ENCODE measurements at regions not wholly inside any gene's neighbourhood (a gene's known extent, or its start where the extent isn't known, plus 50 kb on each side); places are given as distances from the start of the nearest gene placed in this dataset.

GRCh38 chr11:71075871-71076420 lies 176.4 kb downstream of the SHANK2 start (continued):
- TF ChIP-seq ZNF462 (CRISPR knock-in tag; IDR thresholded peaks at IDR 0.05) (no peak), JUNB (IDR thresholded peaks at IDR 0.05; ENCODE audit: unreplicated experiment) (no peak), STAT1 (IDR thresholded peaks at IDR 0.05; ENCODE audit: unreplicated experiment) (no peak), EZH2 (IDR thresholded peaks at IDR 0.05; ENCODE audit: low read depth, unreplicated experiment) (no peak), CREB1 (CRISPR knock-in tag; IDR thresholded peaks at IDR 0.05; ENCODE audit: low read depth) (no peak), EZH2phosphoT487 (IDR thresholded peaks at IDR 0.05; ENCODE audit: unreplicated experiment) (no peak), ETS1 (IDR thresholded peaks at IDR 0.05) (no peak)

GRCh38 chr11:71075116-71075720 lies 177.2 kb downstream of the SHANK2 start:
- ATAC-seq (no peak), DNase-seq (ENCODE audit: low spot score) (no peak)
- Histone ChIP-seq H3K27me3 (ENCODE audit: insufficient read depth) (no peaks in the 10 kb centered on the region), H2AFZ (no peak overlapping the region), H3K79me2 (replicated peaks; ENCODE audit: insufficient read depth) (no peaks in the 10 kb centered on the region), H3F3A (replicated peaks; ENCODE audit: low read depth) (no peaks in the 10 kb centered on the region), H3K4me3 (no peak overlapping the region), H3K9me2 (ENCODE audit: insufficient read depth) (no peaks in the 10 kb centered on the region), H4K20me1 (replicated peaks; ENCODE audit: insufficient read depth) (peaks cover 2% of the 10 kb centered on the region; the same call in 1 of the 2 replicates), H3K4me2 (no peak overlapping the region), H3K36me3 (ENCODE audit: insufficient read depth) (no peaks in the 10 kb centered on the region), H3K27ac (ENCODE audit: low read depth) (no peak overlapping the region), H3K4me1 (ENCODE audit: insufficient read depth) (no peaks in the 10 kb centered on the region)
- Mint-ChIP-seq H3K4me1 (peaks cover 9% of the 10 kb centered on the region), H3K9me3 (peaks cover 16% of the 10 kb centered on the region), H3K27me3 (ENCODE audit: insufficient read depth, low read depth, poor library complexity) (peaks cover 2% of the 10 kb centered on the region), H3K36me3 (ENCODE audit: low read depth) (peaks cover 51% of the 10 kb centered on the region), H3K27ac (no peak overlapping the region), H3K4me3 (no peak overlapping the region)
- TF ChIP-seq CREB1 (CRISPR knock-in tag; IDR thresholded peaks at IDR 0.05; ENCODE audit: low read depth) (no peak), ZNF114 (CRISPR knock-in tag; IDR thresholded peaks at IDR 0.05) (no peak), EZH2 (IDR thresholded peaks at IDR 0.05; ENCODE audit: low read depth, unreplicated experiment) (no peak), EZH2phosphoT487 (IDR thresholded peaks at IDR 0.05; ENCODE audit: unreplicated experiment) (no peak), CTCF (conservative IDR thresholded peaks at IDR 0.05; ENCODE audit: low read depth in 2 of 2) (no peak), ZNF331 (CRISPR knock-in tag; IDR thresholded peaks at IDR 0.05; ENCODE audit: low read depth) (no peak)
